ENCODE measurements at regions not wholly inside any gene's neighbourhood (a gene's known extent, or its start where the extent isn't known, plus 50 kb on each side); places are given as distances from the start of the nearest gene placed in this dataset.

- no peak for TF ChIP-seq POLR2A (IDR thresholded peaks at IDR 0.05)
- TF ChIP-seq CTCF (IDR thresholded peaks at IDR 0.05), result no peak
Measured at GRCh38 chrX:46254641-46255040, 290.6 kb downstream of the ZNF674 start.
